Activated T-cell treated with anti-CD3 and anti-CD28 coated beads for 1 hour (primary cell): ENCODE measurements at regions not wholly inside any gene's neighbourhood (a gene's known extent, or its start where the extent isn't known, plus 50 kb on each side); places are given as distances from the start of the nearest gene placed in this dataset.
"Not testable (repeated sequence)": the region's sequence is repeated elsewhere in the genome, so short reads cannot be mapped to it uniquely, and the experiment has no call there.

ENCODE experiments used
- DNase-seq: peaks from one replicate; pipeline ENCODE4 v3.0.0-alpha.2; 2020; ENCODE audit warnings: low read depth

- DNase-seq, result not testable (repeated sequence)
Measured at GRCh38 chr17:27365329-27365945, 71.5 kb downstream of the WSB1 start.

- no peak for DNase-seq
Measured at GRCh38 chr17:27366437-27366836, 72.5 kb downstream of the WSB1 start.

GRCh38 chr17:27367121-27367981, 73.4 kb downstream of the WSB1 start:
- DNase-seq, result no peak

- no peak for DNase-seq
Measured at GRCh38 chr17:27368151-27368795, 74.4 kb downstream of the WSB1 start.

GRCh38 chr17:27368980-27369379, 75.1 kb downstream of the WSB1 start:
- DNase-seq, result no peak

GRCh38 chr17:27370776-27371175, 76.9 kb downstream of the WSB1 start:
- no peak for DNase-seq

GRCh38 chr17:27373695-27374094, 79.8 kb downstream of the WSB1 start:
- DNase-seq, result not testable (repeated sequence)

GRCh38 chr17:27376637-27377547, 79.4 kb upstream of the KSR1 start:
- no peak for DNase-seq

GRCh38 chr17:27378482-27379175, 77.6 kb upstream of the KSR1 start:
- DNase-seq, result no peak

GRCh38 chr17:27379888-27380533, 76.2 kb upstream of the KSR1 start:
- no peak for DNase-seq

GRCh38 chr17:27380551-27380950, 75.7 kb upstream of the KSR1 start:
- DNase-seq, result no peak

- DNase-seq, result peak; percentile 59
Measured at GRCh38 chr17:27381007-27381501, 75.2 kb upstream of the KSR1 start.

GRCh38 chr17:27382025-27382424, 74.2 kb upstream of the KSR1 start:
- no peak for DNase-seq

- DNase-seq, result no peak
Measured at GRCh38 chr17:27384261-27384701, 72.0 kb upstream of the KSR1 start.

GRCh38 chr17:27384726-27385125, 71.5 kb upstream of the KSR1 start:
- DNase-seq, result no peak

- DNase-seq, result no peak
Measured at GRCh38 chr17:27385626-27386025, 70.6 kb upstream of the KSR1 start.

- DNase-seq, result no peak
Measured at GRCh38 chr17:27386206-27387075, 69.8 kb upstream of the KSR1 start.

- DNase-seq, result no peak
Measured at GRCh38 chr17:27389542-27390140, 66.6 kb upstream of the KSR1 start.

GRCh38 chr17:27390540-27390939, 65.7 kb upstream of the KSR1 start:
- DNase-seq, result no peak
